ENCODE measurements at regions not wholly inside any gene's neighbourhood (a gene's known extent, or its start where the extent isn't known, plus 50 kb on each side); places are given as distances from the start of the nearest gene placed in this dataset.

- no peak for TF ChIP-seq EZH2 (IDR thresholded peaks at IDR 0.05; ENCODE audit: borderline replicate concordance, low read depth, low read length, poor library complexity, severe bottlenecking)
- no peak for TF ChIP-seq CTCF (conservative IDR thresholded peaks at IDR 0.05; ENCODE audit: low read depth, low read length)
- no peak for DNase-seq (ENCODE audit: low spot score)
- CTCF ChIA-PET, result no interaction called here
- peaks cover 11% of the 10 kb centered on the region for H3K27me3 ChIP-seq (replicated peaks; ENCODE audit: insufficient read depth, low read depth, low read length, poor library complexity)
- H3K9me3 ChIP-seq (ENCODE audit: low read depth, low read length, poor library complexity, severe bottlenecking), result no peaks in the 10 kb centered on the region
- no peaks in the 10 kb centered on the region for H3K4me1 ChIP-seq (ENCODE audit: insufficient read depth, low read length, poor library complexity, severe bottlenecking)
- POLR2A ChIA-PET (ENCODE audit: low non-redundant PET), result no interaction called here
- no TSS peak for BruUV-seq (replicated peaks)
- H3K4me3 ChIP-seq (ENCODE audit: low read depth, low read length, poor library complexity, severe bottlenecking), result no peak overlapping the region
- H3K27ac ChIP-seq (ENCODE audit: low read depth, low read length, poor library complexity, severe bottlenecking), result no peak overlapping the region
- no peaks in the 10 kb centered on the region for H3K36me3 ChIP-seq (ENCODE audit: insufficient read depth, low read length, poor library complexity, severe bottlenecking)
- intact Hi-C loops (cut with micrococcal nuclease; ENCODE audit: unreplicated experiment), result no loop called here
These were observed 79.0 kb upstream of the MEI4 start for GRCh38 chr6:77573843-77574242.

GRCh38 chr6:77587963-77588362 lies 64.9 kb upstream of the MEI4 start:
- Histone ChIP-seq H3K36me3 (ENCODE audit: insufficient read depth, low read length, poor library complexity, severe bottlenecking) (no peaks in the 10 kb centered on the region), H3K4me1 (ENCODE audit: insufficient read depth, low read length, poor library complexity, severe bottlenecking) (no peaks in the 10 kb centered on the region), H3K4me3 (ENCODE audit: low read depth, low read length, poor library complexity, severe bottlenecking) (no peak overlapping the region), H3K27me3 (replicated peaks; ENCODE audit: insufficient read depth, low read depth, low read length, poor library complexity) (no peaks in the 10 kb centered on the region), H3K27ac (ENCODE audit: low read depth, low read length, poor library complexity, severe bottlenecking) (no peak overlapping the region), H3K9me3 (ENCODE audit: low read depth, low read length, poor library complexity, severe bottlenecking) (no peaks in the 10 kb centered on the region)
- ChIA-PET CTCF (no interaction called here), POLR2A (ENCODE audit: low non-redundant PET) (no interaction called here)
- TF ChIP-seq EZH2 (IDR thresholded peaks at IDR 0.05; ENCODE audit: borderline replicate concordance, low read depth, low read length, poor library complexity, severe bottlenecking) (no peak), CTCF (conservative IDR thresholded peaks at IDR 0.05; ENCODE audit: low read depth, low read length) (no peak)
- BruUV-seq (replicated peaks), result no TSS peak
- intact Hi-C loops (cut with micrococcal nuclease; ENCODE audit: unreplicated experiment), result no loop called here
- no peak for DNase-seq (ENCODE audit: low spot score)

All from A673 (cell line).